ENCODE measurements at regions not wholly inside any gene's neighbourhood (a gene's known extent, or its start where the extent isn't known, plus 50 kb on each side); places are given as distances from the start of the nearest gene placed in this dataset.

GRCh38 chr15:99916668-99917223 lies 183.5 kb upstream of the LYSMD4 start:
- no peak for TF ChIP-seq POLR2A (IDR thresholded peaks at IDR 0.05)
- TF ChIP-seq CTCF (IDR thresholded peaks at IDR 0.05), result no peak

All from adrenal gland (tissue), 5 donors.